ENCODE measurements at regions not wholly inside any gene's neighbourhood (a gene's known extent, or its start where the extent isn't known, plus 50 kb on each side); places are given as distances from the start of the nearest gene placed in this dataset.

DNA sequence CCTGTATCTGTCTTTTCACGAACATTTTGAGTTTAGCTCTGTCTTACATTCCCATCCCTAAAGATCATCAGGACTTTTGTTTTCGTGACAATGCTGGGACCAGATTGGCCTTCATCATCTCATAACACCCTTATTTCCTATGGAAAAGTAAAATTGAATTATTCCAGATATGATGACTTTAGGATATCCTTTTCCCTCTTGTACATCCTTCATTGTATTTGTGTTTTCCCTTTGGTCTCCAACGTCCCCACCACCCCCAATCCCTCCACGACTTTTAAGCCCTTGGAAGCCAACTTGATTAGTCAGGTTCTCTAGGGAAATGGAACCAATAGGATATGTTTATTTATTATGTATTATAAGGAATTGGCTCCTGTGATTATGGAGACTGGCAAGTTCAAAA lies 167.6 kb downstream of the ARL4A start:
- Histone ChIP-seq H3K36me3 (no peaks in the 10 kb centered on the region), H3K4me1 (no peaks in the 10 kb centered on the region), H3K27ac (no peak overlapping the region), H3K27me3 (no peaks in the 10 kb centered on the region), H3K9me3 (no peaks in the 10 kb centered on the region), H3K4me3 (no peak overlapping the region)
- intact Hi-C loops (cut with DNase I) = no loop called here
- WGBS, 2 donors = 57 to 68% methylated on average over 4 of the region's 4 CpGs
- TF ChIP-seq, protein P1, sequence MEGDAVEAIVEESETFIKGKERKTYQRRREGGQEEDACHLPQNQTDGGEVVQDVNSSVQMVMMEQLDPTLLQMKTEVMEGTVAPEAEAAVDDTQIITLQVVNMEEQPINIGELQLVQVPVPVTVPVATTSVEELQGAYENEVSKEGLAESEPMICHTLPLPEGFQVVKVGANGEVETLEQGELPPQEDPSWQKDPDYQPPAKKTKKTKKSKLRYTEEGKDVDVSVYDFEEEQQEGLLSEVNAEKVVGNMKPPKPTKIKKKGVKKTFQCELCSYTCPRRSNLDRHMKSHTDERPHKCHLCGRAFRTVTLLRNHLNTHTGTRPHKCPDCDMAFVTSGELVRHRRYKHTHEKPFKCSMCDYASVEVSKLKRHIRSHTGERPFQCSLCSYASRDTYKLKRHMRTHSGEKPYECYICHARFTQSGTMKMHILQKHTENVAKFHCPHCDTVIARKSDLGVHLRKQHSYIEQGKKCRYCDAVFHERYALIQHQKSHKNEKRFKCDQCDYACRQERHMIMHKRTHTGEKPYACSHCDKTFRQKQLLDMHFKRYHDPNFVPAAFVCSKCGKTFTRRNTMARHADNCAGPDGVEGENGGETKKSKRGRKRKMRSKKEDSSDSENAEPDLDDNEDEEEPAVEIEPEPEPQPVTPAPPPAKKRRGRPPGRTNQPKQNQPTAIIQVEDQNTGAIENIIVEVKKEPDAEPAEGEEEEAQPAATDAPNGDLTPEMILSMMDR (IDR thresholded peaks at IDR 0.05) = no peak
- ATAC-seq = no peak
- DNase-seq = no peak

DNA sequence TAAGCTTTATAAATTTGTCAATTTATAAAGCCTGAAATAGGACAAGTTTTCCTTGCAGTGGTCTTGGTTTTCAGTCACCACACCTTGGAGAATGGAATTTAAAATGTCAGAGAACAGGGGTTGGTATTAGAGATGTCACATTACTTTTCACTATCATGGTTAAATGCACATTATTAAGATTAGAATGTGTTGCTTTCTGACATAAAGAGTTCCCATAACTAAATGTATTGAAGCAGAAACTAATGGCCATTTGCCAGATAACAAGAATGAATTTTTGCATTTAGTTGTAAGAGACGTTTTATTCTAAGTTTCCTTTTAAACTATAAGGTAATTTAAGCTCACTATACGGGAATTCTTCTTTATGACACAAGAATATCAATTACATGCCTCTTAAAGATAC lies 172.3 kb downstream of the ARL4A start:
- intact Hi-C loops (cut with DNase I) = no loop called here
- ATAC-seq = no peak

DNA sequence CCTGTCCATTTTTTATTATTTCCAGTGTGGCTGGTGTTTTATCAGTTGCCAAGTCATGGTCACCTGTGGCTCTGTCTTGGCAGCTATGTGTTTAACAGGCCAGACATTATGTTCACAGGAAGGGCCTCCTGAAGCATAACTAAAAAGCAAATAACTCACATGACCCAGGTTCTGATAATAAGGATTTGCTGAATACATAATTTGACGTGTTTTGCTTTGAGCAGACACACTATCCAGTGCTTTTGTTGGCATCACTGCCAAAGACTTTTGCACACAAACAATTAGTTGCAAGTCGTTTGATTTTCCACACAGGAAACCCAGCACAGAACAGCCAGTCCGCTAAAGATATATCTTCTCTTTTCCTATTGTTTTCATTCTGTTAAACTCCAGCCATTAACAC lies 173.6 kb downstream of the ARL4A start:
- ATAC-seq = peak in 6 of 8 donors; percentile 45 to 82 (median 67)
- intact Hi-C loops (cut with DNase I) = no loop called here
- no peak overlapping the region for H3K4me3 ChIP-seq
- H3K27me3 ChIP-seq = no peaks in the 10 kb centered on the region
- no peak overlapping the region for H3K27ac ChIP-seq
- H3K4me1 ChIP-seq = peaks cover 0 to 13% (median 3%) of the 10 kb centered on the region in 9 donors
- whole genome bisulfite sequencing, 2 donors = 30 to 58% methylated on average over 3 of the region's 3 CpGs
- H3K9me3 ChIP-seq = no peaks in the 10 kb centered on the region
- TF ChIP-seq, protein P1 (IDR thresholded peaks at IDR 0.05) = no peak
- no peaks in the 10 kb centered on the region for H3K36me3 ChIP-seq
- DNase-seq = peak in 1 of 2 donors; percentile 11

More for the DNA sequence above, 172.3 kb downstream of the ARL4A start:
- Histone ChIP-seq H3K4me1 (peaks cover 0 to 13% (median 3%) of the 10 kb centered on the region in 9 donors), H3K9me3 (no peaks in the 10 kb centered on the region), H3K27me3 (no peaks in the 10 kb centered on the region), H3K36me3 (no peaks in the 10 kb centered on the region), H3K27ac (no peak overlapping the region), H3K4me3 (no peak overlapping the region)
- TF ChIP-seq, protein P1 (IDR thresholded peaks at IDR 0.05) = no peak
- WGBS, 2 donors = 87% methylated on average over 2 of the region's 2 CpGs
- no peak for DNase-seq

DNA sequence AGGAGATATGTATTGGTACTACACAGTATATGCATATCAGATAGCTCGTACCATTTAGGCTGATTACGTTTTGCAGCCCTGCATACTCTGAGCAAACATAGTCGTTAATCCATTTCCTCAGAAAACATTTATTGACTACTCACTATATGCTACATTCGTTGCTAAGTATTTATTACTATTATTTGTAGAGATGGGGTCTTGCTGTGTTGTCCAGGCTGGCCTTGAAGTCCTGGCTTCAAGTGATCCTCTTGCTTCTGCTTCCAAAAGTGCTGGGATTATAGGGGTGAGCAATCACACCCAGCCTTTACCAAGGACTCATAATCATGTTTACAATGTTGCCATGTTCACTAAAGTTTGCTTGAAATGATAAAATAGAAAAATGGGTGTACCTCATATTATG lies 174.7 kb downstream of the ARL4A start:
- TF ChIP-seq, protein P1 (IDR thresholded peaks at IDR 0.05) = no peak
- ATAC-seq (no peak), DNase-seq (no peak)
- Histone ChIP-seq H3K36me3 (no peaks in the 10 kb centered on the region), H3K4me3 (no peak overlapping the region), H3K27ac (no peak overlapping the region), H3K27me3 (no peaks in the 10 kb centered on the region), H3K4me1 (peaks cover 0 to 13% (median 3%) of the 10 kb centered on the region in 9 donors), H3K9me3 (no peaks in the 10 kb centered on the region)
- intact Hi-C loops (cut with DNase I) = no loop called here
- WGBS, 2 donors = 69 to 72% methylated on average over 4 of the region's 4 CpGs

Data from heart right ventricle (tissue), 16 donors.